Choroid plexus epithelial cell (primary cell): ENCODE measurements at regions not wholly inside any gene's neighbourhood (a gene's known extent, or its start where the extent isn't known, plus 50 kb on each side); places are given as distances from the start of the nearest gene placed in this dataset.

Experiments
- DNase-seq: peaks from one replicate; pipeline ENCODE4 v3.0.0-alpha.2; 2010; ENCODE audit warnings: low read depth
- H3K4me3 ChIP-seq: 2 replicates; pipeline ENCODE4 v1.5.1; 2011; ENCODE audit warnings: low read depth, mild to moderate bottlenecking, control low read depth, low read length, moderate library complexity
- TF ChIP-seq, protein P1 (sequence below): conservative IDR thresholded peaks from 2 replicates; pipeline ENCODE4 v1.5.1; 2011; ENCODE audit warnings: low read depth, mild to moderate bottlenecking, control low read depth, inconsistent platforms, low read length, moderate library complexity

DNA sequence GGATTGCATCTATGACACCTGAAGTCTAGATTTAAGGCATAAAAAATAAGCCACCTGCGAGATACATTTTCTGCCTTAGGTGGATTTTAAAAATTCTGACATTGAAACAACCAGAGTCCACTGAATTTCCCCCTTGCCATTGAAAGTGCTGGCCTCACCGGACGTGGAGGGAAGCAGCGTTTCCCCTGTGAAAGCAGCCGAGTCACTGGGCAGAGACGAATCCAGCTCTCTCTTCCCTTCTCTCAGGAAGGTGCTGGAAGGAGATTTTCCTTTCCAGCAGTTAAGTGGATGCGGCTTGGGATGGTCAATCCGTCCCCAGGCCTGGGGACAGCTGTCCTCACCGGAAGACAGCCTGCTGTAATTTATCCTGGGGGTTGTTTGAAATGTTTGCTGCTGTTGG lies 270.9 kb upstream of the FOXF1 start:
- no peak overlapping the region for H3K4me3 ChIP-seq
- no peak for DNase-seq
- TF ChIP-seq, protein P1, sequence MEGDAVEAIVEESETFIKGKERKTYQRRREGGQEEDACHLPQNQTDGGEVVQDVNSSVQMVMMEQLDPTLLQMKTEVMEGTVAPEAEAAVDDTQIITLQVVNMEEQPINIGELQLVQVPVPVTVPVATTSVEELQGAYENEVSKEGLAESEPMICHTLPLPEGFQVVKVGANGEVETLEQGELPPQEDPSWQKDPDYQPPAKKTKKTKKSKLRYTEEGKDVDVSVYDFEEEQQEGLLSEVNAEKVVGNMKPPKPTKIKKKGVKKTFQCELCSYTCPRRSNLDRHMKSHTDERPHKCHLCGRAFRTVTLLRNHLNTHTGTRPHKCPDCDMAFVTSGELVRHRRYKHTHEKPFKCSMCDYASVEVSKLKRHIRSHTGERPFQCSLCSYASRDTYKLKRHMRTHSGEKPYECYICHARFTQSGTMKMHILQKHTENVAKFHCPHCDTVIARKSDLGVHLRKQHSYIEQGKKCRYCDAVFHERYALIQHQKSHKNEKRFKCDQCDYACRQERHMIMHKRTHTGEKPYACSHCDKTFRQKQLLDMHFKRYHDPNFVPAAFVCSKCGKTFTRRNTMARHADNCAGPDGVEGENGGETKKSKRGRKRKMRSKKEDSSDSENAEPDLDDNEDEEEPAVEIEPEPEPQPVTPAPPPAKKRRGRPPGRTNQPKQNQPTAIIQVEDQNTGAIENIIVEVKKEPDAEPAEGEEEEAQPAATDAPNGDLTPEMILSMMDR = no peak

DNA sequence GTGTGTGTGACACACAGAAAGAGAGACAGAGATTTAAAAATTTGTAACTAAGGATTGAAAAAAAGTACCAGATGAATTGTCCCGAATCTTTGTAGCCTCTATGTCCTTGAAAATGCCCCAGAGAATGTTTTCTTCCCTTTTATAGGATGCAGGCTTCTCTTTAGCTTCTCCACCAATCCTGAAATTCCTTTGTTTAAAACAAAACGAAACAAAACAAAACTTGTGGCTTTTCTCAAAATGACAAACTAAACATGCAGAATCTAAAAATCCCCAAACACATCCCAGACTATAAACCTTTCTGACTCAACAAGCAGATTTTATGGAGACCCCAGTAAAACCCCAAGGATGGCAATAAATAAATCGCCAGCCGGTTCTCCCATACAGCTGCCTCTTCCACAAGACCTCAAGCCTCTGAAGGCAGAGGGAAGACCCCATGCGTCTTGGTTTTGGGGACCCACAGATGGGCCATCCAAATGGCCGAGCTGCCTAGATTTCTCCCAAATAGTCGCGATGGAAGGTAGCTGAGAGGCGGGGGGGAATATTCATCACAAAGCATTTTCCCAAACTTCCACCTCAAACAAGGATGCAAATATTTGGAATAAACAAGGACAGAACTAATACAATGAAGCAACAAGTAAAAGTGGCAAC lies 269.5 kb upstream of the FOXF1 start:
- H3K4me3 ChIP-seq = no peak overlapping the region
- TF ChIP-seq, protein P1 = no peak
- no peak for DNase-seq

DNA sequence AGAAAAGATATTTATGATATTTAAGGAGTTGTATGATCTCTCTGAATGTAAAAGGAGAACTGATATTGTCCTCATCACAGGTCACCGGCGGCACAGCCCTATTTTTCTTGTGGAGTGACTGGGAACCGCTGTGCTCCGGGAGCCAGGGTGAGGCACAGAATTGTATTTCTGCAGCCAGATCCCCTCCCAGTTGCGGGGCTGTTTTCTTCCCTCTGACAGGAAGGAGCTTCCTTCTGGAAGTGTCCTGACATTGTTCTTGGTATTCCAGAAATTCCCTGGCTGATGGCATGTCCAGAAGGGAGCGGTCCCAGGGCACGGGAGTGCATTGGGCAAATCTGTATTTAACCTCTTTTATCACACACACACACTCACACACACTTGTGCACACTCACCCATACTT lies 268.6 kb upstream of the FOXF1 start:
- TF ChIP-seq, protein P1 = no peak
- no peak overlapping the region for H3K4me3 ChIP-seq

GRCh38 chr16:86242244-86243122 lies 267.8 kb upstream of the FOXF1 start:
- no peak overlapping the region for H3K4me3 ChIP-seq
- no peak for DNase-seq
- TF ChIP-seq, protein P1 = no peak

More for the DNA sequence above, 268.6 kb upstream of the FOXF1 start:
- DNase-seq = no peak

DNA sequence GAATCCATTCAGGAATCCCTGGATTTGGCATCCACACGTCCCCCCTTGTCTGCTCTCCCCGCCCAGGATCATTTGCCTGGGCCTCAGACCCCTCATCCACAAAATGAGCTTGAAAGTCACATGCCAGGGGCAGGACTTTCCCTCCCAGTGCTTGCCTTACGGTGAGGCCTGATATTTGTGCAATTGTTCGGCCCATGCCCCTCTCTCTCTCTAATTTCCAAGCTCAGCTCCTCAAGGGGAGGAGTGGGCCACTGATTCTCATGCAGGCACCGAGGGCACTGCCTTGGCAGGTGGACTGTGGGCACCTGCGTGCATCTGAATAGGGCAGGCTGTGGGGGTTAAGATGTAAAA lies 267.2 kb upstream of the FOXF1 start:
- no peak overlapping the region for H3K4me3 ChIP-seq
- no peak for DNase-seq
- TF ChIP-seq, protein P1 = no peak

GRCh38 chr16:86243571-86244154 lies 266.7 kb upstream of the FOXF1 start:
- no peak overlapping the region for H3K4me3 ChIP-seq
- TF ChIP-seq, protein P1 = no peak
- DNase-seq = no peak
